ENCODE measurements at regions not wholly inside any gene's neighbourhood (a gene's known extent, or its start where the extent isn't known, plus 50 kb on each side); places are given as distances from the start of the nearest gene placed in this dataset.
A peak's percentile ranks its signal among the peaks of the same experiment; 100 is the strongest.

GRCh38 chr22:46055181-46055875, 78.4 kb upstream of the WNT7B start:
- intact Hi-C loops (cut with micrococcal nuclease; ENCODE audit: unreplicated experiment), result loop anchor here (5.0 kb wide), 1 partner anchor 278 kb away; no protein-coding TSS in a partner anchor
- Histone ChIP-seq H3K36me3 (ENCODE audit: insufficient read depth, low read length) (no peaks in the 10 kb centered on the region), H3K9me2 (ENCODE audit: insufficient read depth, low read length) (no peaks in the 10 kb centered on the region), H3K4me2 (ENCODE audit: low read length) (peak overlapping the region; percentile 80), H2AFZ (ENCODE audit: low read length) (peak overlapping the region; percentile 85; the same call in 1 of the 2 replicates), H3K4me1 (ENCODE audit: insufficient read depth, low read length, poor library complexity, severe bottlenecking) (peaks cover 67% of the 10 kb centered on the region), H3K9me3 (ENCODE audit: low read length) (no peaks in the 10 kb centered on the region), H3K27ac (ENCODE audit: low read depth, low read length, poor library complexity, severe bottlenecking) (peak overlapping the region; percentile 92), H4K20me1 (ENCODE audit: insufficient read depth, low read length) (no peaks in the 10 kb centered on the region), H3K79me2 (ENCODE audit: insufficient read depth, low read depth, low read length) (no peaks in the 10 kb centered on the region; the same call in 1 of the 2 replicates), H3K4me3 (ENCODE audit: low read depth, low read length, poor library complexity, severe bottlenecking) (peak overlapping the region; percentile 66)
- ChIA-PET CTCF (ENCODE audit: unreplicated experiment) (no interaction called here), POLR2A (interaction anchor here (0.5 to 1.9 kb wide), 5 partner anchors 14 to 23 kb away, joined by 3 to 9 read pairs (median 4); no protein-coding TSS in a partner anchor)
- TF ChIP-seq CTCF (conservative IDR thresholded peaks at IDR 0.05; ENCODE audit: low read length), result no peak
- TF ChIP-seq EZH2phosphoT487 (IDR thresholded peaks at IDR 0.05; ENCODE audit: borderline replicate concordance, low read depth, low read length), result no peak
- BruUV-seq (replicated peaks), result no TSS peak
- DNase-seq (ENCODE audit: low spot score), result peak; percentile 35

- Histone ChIP-seq H3K36me3 (ENCODE audit: insufficient read depth, low read length) (no peaks in the 10 kb centered on the region), H2AFZ (ENCODE audit: low read length) (peak overlapping the region; percentile 85), H3K4me2 (ENCODE audit: low read length) (peak overlapping the region; percentile 80), H3K9me2 (ENCODE audit: insufficient read depth, low read length) (no peaks in the 10 kb centered on the region), H4K20me1 (ENCODE audit: insufficient read depth, low read length) (no peaks in the 10 kb centered on the region), H3K79me2 (ENCODE audit: insufficient read depth, low read depth, low read length) (no peaks in the 10 kb centered on the region; the same call in 1 of the 2 replicates), H3K4me1 (ENCODE audit: insufficient read depth, low read length, poor library complexity, severe bottlenecking) (peaks cover 67% of the 10 kb centered on the region), H3K9me3 (ENCODE audit: low read length) (no peaks in the 10 kb centered on the region), H3K27ac (ENCODE audit: low read depth, low read length, poor library complexity, severe bottlenecking) (peak overlapping the region; percentile 92), H3K4me3 (ENCODE audit: low read depth, low read length, poor library complexity, severe bottlenecking) (peak overlapping the region; percentile 66)
- no peak for TF ChIP-seq EZH2phosphoT487 (IDR thresholded peaks at IDR 0.05; ENCODE audit: borderline replicate concordance, low read depth, low read length)
- no peak for TF ChIP-seq CTCF (conservative IDR thresholded peaks at IDR 0.05; ENCODE audit: low read length)
- BruUV-seq (replicated peaks), result no TSS peak
- intact Hi-C loops (cut with micrococcal nuclease; ENCODE audit: unreplicated experiment), result loop anchor here (2.0 to 5.0 kb wide), 2 partner anchors 15 to 279 kb away; no protein-coding TSS in a partner anchor
- DNase-seq (ENCODE audit: low spot score), result peak; percentile 35
- ChIA-PET CTCF (ENCODE audit: unreplicated experiment) (no interaction called here), POLR2A (interaction anchor here (1.2 to 1.9 kb wide), 3 partner anchors 13 to 42 kb away, joined by 4 to 9 read pairs (median 6); no protein-coding TSS in a partner anchor)
Measured at GRCh38 chr22:46055911-46056545, 79.1 kb upstream of the WNT7B start.

Data from OCI-LY7 (cell line).